Breast epithelium (tissue), 4 donors: ENCODE measurements at regions not wholly inside any gene's neighbourhood (a gene's known extent, or its start where the extent isn't known, plus 50 kb on each side); places are given as distances from the start of the nearest gene placed in this dataset.

Source experiments
- DNase-seq, 2 donors: peaks; one replicate each; pipeline ENCODE4 v3.0.0-alpha.2; 2019; ENCODE audit warnings: low spot score in 2 of 2
- H3K27ac ChIP-seq, 2 donors: fragments of 200-600 bp; sonication (generic) in 1 of 2; one replicate each; pipeline ENCODE4 v1.5.1; 2016 to 2019; ENCODE audit warnings: mild to moderate bottlenecking in 1 of 2
- H3K27me3 ChIP-seq, 2 donors: fragments of 200-600 bp; sonication (generic) in 1 of 2; one replicate each; pipeline versions ENCODE4 v1.5.1 to v1.6.0; 2017 to 2019; ENCODE audit warnings: control low read depth in 1 of 2, mild to moderate bottlenecking in 1 of 2
- H3K36me3 ChIP-seq: fragments of 200-600 bp; one replicate; pipeline ENCODE4 v1.5.1; 2019
- H3K4me1 ChIP-seq, 2 donors: fragments of 200-600 bp; sonication (generic); one replicate each; pipeline ENCODE4 v1.5.1; 2016 to 2019; ENCODE audit warnings: control low read depth in 1 of 2
- H3K4me3 ChIP-seq, 3 donors: fragments of 200-600 bp; sonication (generic); 1 replicate in 2 of 3; 2 replicates in 1 of 3; pipeline ENCODE4 v1.5.1; 2016 to 2019; ENCODE audit warnings: mild to moderate bottlenecking in 3 of 3, moderate library complexity in 2 of 3
- H3K9me3 ChIP-seq, 2 donors: fragments of 200-600 bp; sonication (generic) in 1 of 2; one replicate each; pipeline ENCODE4 v1.5.1; 2016 to 2019; ENCODE audit warnings: control low read depth in 1 of 2
- CTCF ChIP-seq, 3 donors: fragments of 450-650 bp; IDR thresholded peaks; one replicate each; pipeline ENCODE4 v1.5.1; 2016 to 2017; ENCODE audit warnings: antibody characterized with exemption in 3 of 3, mild to moderate bottlenecking in 3 of 3, moderate library complexity in 3 of 3
- POLR2A ChIP-seq: fragments of 450-650 bp; IDR thresholded peaks from one replicate; pipeline ENCODE4 v1.6.1; 2016; ENCODE audit warnings: antibody characterized with exemption, mild to moderate bottlenecking, moderate library complexity
- POLR2AphosphoS5 ChIP-seq, 3 donors: sonication (generic); formaldehyde crosslinking; IDR thresholded peaks; one replicate each; pipeline ENCODE4 v1.6.1; 2017; ENCODE audit warnings: antibody characterized with exemption in 3 of 3
- intact Hi-C: fragments of 100-400 bp; cut with DNase I; formaldehyde crosslinking; loops from one replicate; pipeline ENCODE4 v1.15.1; 2023; ENCODE audit warnings: low total_unique reads

- Histone ChIP-seq H3K27me3 (no peaks in the 10 kb centered on the region), H3K4me1 (no peaks in the 10 kb centered on the region), H3K36me3 (no peaks in the 10 kb centered on the region), H3K27ac (no peak overlapping the region), H3K9me3 (peaks cover 0 to 4% of the 10 kb centered on the region in 2 donors), H3K4me3 (no peak overlapping the region)
- intact Hi-C loops: no loop called here
- TF ChIP-seq POLR2AphosphoS5 (IDR thresholded peaks at IDR 0.05): no peak
- no peak for TF ChIP-seq POLR2A
- no peak for TF ChIP-seq CTCF (IDR thresholded peaks at IDR 0.05)
- no peak for DNase-seq
Measured at GRCh38 chr12:69022674-69023073, 89.7 kb upstream of the CPM start.

- TF ChIP-seq POLR2A (no peak), POLR2AphosphoS5 (IDR thresholded peaks at IDR 0.05) (no peak), CTCF (IDR thresholded peaks at IDR 0.05) (no peak)
- H3K27ac ChIP-seq: no peak overlapping the region
- H3K9me3 ChIP-seq: peaks cover 0 to 4% of the 10 kb centered on the region in 2 donors
- no peaks in the 10 kb centered on the region for H3K4me1 ChIP-seq
- H3K27me3 ChIP-seq: no peaks in the 10 kb centered on the region
- H3K4me3 ChIP-seq: no peak overlapping the region
- DNase-seq: no peak
- intact Hi-C loops: no loop called here
- H3K36me3 ChIP-seq: no peaks in the 10 kb centered on the region
Measured at GRCh38 chr12:69023840-69024239, 90.9 kb upstream of the CPM start.

GRCh38 chr12:69024413-69024812 lies 91.4 kb upstream of the CPM start:
- intact Hi-C loops: no loop called here
- H3K4me3 ChIP-seq: no peak overlapping the region
- H3K9me3 ChIP-seq: peaks cover 0 to 4% of the 10 kb centered on the region in 2 donors
- no peak overlapping the region for H3K27ac ChIP-seq
- DNase-seq: peak in 1 of 2 donors; percentile 60
- TF ChIP-seq POLR2AphosphoS5 (IDR thresholded peaks at IDR 0.05): no peak
- TF ChIP-seq CTCF (IDR thresholded peaks at IDR 0.05): no peak
- TF ChIP-seq POLR2A: no peak
- no peaks in the 10 kb centered on the region for H3K4me1 ChIP-seq
- no peaks in the 10 kb centered on the region for H3K36me3 ChIP-seq
- no peaks in the 10 kb centered on the region for H3K27me3 ChIP-seq

GRCh38 chr12:69024907-69025306 lies 91.9 kb upstream of the CPM start:
- Histone ChIP-seq H3K27ac (no peak overlapping the region), H3K27me3 (no peaks in the 10 kb centered on the region), H3K4me3 (no peak overlapping the region), H3K4me1 (no peaks in the 10 kb centered on the region), H3K36me3 (no peaks in the 10 kb centered on the region), H3K9me3 (peaks cover 0 to 4% of the 10 kb centered on the region in 2 donors)
- intact Hi-C loops: no loop called here
- no peak for TF ChIP-seq POLR2A
- TF ChIP-seq POLR2AphosphoS5 (IDR thresholded peaks at IDR 0.05): no peak
- no peak for TF ChIP-seq CTCF (IDR thresholded peaks at IDR 0.05)
- no peak for DNase-seq

GRCh38 chr12:69026336-69026735 lies 93.4 kb upstream of the CPM start:
- H3K36me3 ChIP-seq: no peaks in the 10 kb centered on the region
- no peaks in the 10 kb centered on the region for H3K9me3 ChIP-seq
- intact Hi-C loops: no loop called here
- no peaks in the 10 kb centered on the region for H3K4me1 ChIP-seq
- DNase-seq: no peak
- no peak overlapping the region for H3K4me3 ChIP-seq
- no peaks in the 10 kb centered on the region for H3K27me3 ChIP-seq
- H3K27ac ChIP-seq: no peak overlapping the region
- no peak for TF ChIP-seq POLR2A
- no peak for TF ChIP-seq CTCF (IDR thresholded peaks at IDR 0.05)
- TF ChIP-seq POLR2AphosphoS5 (IDR thresholded peaks at IDR 0.05): no peak
